Tibial nerve (tissue), 4 donors: ENCODE measurements at regions not wholly inside any gene's neighbourhood (a gene's known extent, or its start where the extent isn't known, plus 50 kb on each side); places are given as distances from the start of the nearest gene placed in this dataset.

Source experiments
- DNase-seq, 2 donors: peaks; one replicate each; pipeline ENCODE4 v3.0.0-alpha.2; 2019; ENCODE audit warnings: low spot score in 2 of 2
- H3K27ac ChIP-seq, 4 donors: fragments of 200-600 bp; sonication (generic) in 3 of 4; one replicate each; pipeline ENCODE4 v1.5.1; 2017 to 2019; ENCODE audit warnings: mild to moderate bottlenecking in 1 of 4
- H3K27me3 ChIP-seq, 2 donors: fragments of 200-600 bp; sonication (generic) in 1 of 2; one replicate each; pipeline versions ENCODE4 v1.5.1 to v1.6.0; 2017 to 2019
- H3K36me3 ChIP-seq, 3 donors: fragments of 200-600 bp; sonication (generic); one replicate each; pipeline ENCODE4 v1.5.1; 2018 to 2019
- H3K4me1 ChIP-seq, 4 donors: fragments of 200-600 bp; sonication (generic) in 3 of 4; one replicate each; pipeline ENCODE4 v1.5.1; 2017 to 2019
- H3K4me3 ChIP-seq, 4 donors: fragments of 200-600 bp; sonication (generic) in 3 of 4; one replicate each; pipeline ENCODE4 v1.5.1; 2017 to 2019; ENCODE audit warnings: mild to moderate bottlenecking in 1 of 4, moderate library complexity in 1 of 4
- H3K9me3 ChIP-seq, 4 donors: fragments of 200-600 bp; sonication (generic) in 3 of 4; one replicate each; pipeline ENCODE4 v1.5.1; 2017 to 2019
- EP300 ChIP-seq, 2 donors: sonication (generic); formaldehyde crosslinking; IDR thresholded peaks; one replicate each; pipeline ENCODE4 v1.6.1; 2017; ENCODE audit warnings: antibody characterized with exemption in 2 of 2, mild to moderate bottlenecking in 1 of 2
- POLR2A ChIP-seq, 2 donors: fragments of 450-650 bp; IDR thresholded peaks; one replicate each; pipeline ENCODE4 v1.6.1; 2017; ENCODE audit warnings: antibody characterized with exemption in 2 of 2, mild to moderate bottlenecking in 2 of 2, moderate library complexity in 2 of 2
- WGBS, 2 donors: methylation state at CpG; one replicate each; pipeline ENCODE4 v1.1.5; 2018; 5-methylcytosine and 5-hydroxymethylcytosine counted together
- TF ChIP-seq, protein P1 (sequence below), 5 experiments: fragments of 200-600 bp in 3 of 5; fragments of 450-650 bp in 2 of 5; sonication (generic) in 3 of 5; IDR thresholded peaks; one replicate each; pipeline ENCODE4 v1.5.1; 2016 to 2019; ENCODE audit warnings: antibody characterized with exemption in 5 of 5, mild to moderate bottlenecking in 3 of 5, moderate library complexity in 2 of 5

DNA sequence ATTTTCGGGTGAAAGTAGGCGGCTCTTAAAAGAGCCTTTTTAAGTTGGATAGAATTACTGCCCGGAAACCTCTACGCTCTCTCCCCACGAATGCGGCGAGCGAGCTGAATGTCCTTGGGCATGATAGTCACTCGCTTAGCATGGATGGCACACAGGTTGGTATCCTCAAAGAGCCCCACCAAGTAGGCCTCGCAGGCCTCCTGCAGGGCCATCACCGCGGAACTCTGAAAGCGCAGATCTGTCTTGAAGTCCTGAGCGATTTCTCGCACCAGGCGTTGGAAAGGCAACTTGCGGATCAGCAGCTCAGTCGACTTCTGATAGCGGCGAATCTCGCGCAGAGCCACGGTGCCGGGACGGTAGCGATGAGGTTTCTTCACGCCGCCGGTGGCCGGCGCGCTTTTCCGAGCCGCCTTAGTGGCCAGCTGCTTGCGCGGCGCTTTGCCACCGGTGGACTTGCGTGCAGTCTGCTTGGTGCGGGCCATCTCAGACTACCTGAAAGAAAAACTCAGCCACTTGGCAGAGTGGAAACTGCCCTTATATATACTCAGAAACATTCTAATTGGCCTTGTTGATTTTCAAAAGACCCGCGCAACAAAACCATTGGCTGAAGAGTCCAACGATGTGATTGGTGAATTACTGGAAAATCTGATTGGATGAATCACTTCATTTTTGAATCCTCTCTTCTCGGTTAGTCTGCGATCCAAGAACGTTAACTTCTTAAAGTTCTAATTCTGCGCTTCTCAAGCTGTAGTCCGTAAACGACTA lies 93.9 kb upstream of the BTN3A2 start:
- TF ChIP-seq, protein P1, sequence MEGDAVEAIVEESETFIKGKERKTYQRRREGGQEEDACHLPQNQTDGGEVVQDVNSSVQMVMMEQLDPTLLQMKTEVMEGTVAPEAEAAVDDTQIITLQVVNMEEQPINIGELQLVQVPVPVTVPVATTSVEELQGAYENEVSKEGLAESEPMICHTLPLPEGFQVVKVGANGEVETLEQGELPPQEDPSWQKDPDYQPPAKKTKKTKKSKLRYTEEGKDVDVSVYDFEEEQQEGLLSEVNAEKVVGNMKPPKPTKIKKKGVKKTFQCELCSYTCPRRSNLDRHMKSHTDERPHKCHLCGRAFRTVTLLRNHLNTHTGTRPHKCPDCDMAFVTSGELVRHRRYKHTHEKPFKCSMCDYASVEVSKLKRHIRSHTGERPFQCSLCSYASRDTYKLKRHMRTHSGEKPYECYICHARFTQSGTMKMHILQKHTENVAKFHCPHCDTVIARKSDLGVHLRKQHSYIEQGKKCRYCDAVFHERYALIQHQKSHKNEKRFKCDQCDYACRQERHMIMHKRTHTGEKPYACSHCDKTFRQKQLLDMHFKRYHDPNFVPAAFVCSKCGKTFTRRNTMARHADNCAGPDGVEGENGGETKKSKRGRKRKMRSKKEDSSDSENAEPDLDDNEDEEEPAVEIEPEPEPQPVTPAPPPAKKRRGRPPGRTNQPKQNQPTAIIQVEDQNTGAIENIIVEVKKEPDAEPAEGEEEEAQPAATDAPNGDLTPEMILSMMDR (IDR thresholded peaks at IDR 0.05): no peak
- TF ChIP-seq EP300 (IDR thresholded peaks at IDR 0.05): no peak
- TF ChIP-seq POLR2A (IDR thresholded peaks at IDR 0.05): no peak
- Histone ChIP-seq H3K27me3 (peaks cover 0 to 73% of the 10 kb centered on the region in 2 donors), H3K9me3 (no peaks in the 10 kb centered on the region), H3K27ac (peak overlapping the region in 3 of 4 donors; percentile 89), H3K36me3 (no peaks in the 10 kb centered on the region), H3K4me1 (peaks cover 0 to 29% (median 3%) of the 10 kb centered on the region in 4 donors), H3K4me3 (peak overlapping the region; percentile 24 to 61 (median 49))
- 4 to 5% methylated on average over 48 to 49 of the region's 49 CpGs for WGBS, 2 donors
- DNase-seq: peak in 1 of 2 donors; percentile 92

DNA sequence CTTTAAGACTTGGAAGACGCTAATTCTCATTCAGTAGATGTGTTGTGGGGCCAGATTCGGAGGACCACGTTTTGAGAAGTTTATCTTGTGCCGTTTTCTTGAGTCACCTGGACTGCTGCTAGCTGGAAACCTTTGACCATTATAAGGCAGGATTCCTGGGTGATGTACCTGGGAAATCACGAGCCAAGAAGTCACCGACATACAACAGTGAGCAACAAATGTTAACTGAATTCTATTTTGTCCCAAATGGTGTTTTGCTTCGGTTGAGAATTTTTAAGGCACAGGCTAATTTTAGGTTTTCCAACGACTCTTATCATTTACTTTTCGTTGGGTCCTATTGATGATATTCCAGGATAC lies 93.4 kb upstream of the BTN3A2 start:
- Histone ChIP-seq H3K9me3 (no peaks in the 10 kb centered on the region), H3K36me3 (no peaks in the 10 kb centered on the region), H3K4me1 (peaks cover 0 to 29% (median 3%) of the 10 kb centered on the region in 4 donors), H3K27me3 (peaks cover 0 to 73% of the 10 kb centered on the region in 2 donors), H3K27ac (peak overlapping the region in 3 of 4 donors; percentile 89), H3K4me3 (peak overlapping the region; percentile 24 to 61 (median 49))
- 1 to 2% methylated on average over 9 of the region's 9 CpGs for WGBS, 2 donors
- no peak for TF ChIP-seq POLR2A (IDR thresholded peaks at IDR 0.05)
- no peak for TF ChIP-seq EP300 (IDR thresholded peaks at IDR 0.05)
- TF ChIP-seq, protein P1 (IDR thresholded peaks at IDR 0.05): no peak
- no peak for DNase-seq

DNA sequence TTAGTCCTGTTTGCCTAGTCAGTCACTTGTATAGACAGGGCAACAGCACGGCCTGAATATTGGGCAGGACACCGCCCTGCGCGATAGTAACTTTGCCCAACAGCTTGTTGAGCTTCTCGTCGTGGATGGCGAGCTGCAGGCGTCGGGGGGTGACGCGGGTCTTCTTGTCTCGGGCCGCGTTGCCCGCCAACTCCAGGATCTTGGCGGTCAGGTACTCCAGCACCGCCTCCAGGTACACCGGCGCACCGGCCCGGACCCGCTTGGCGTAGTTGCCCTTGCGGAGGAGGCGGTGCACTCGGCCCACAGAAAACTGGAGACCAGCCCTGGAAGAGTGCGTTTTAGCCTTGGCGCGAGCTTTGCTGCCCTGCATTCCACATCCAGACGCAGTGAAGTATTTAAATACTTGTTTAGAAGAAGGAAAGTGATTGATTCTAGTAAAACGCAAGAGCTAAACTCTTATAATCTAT lies 92.8 kb upstream of the BTN3A2 start:
- WGBS, 2 donors: 1 to 2% methylated on average over 12 to 31 of the region's 31 CpGs
- Histone ChIP-seq H3K36me3 (no peaks in the 10 kb centered on the region), H3K27ac (peak overlapping the region; percentile 39 to 89 (median 89)), H3K4me3 (peak overlapping the region; percentile 24 to 61 (median 49)), H3K4me1 (peaks cover 0 to 29% (median 3%) of the 10 kb centered on the region in 4 donors), H3K9me3 (no peaks in the 10 kb centered on the region), H3K27me3 (peaks cover 0 to 73% of the 10 kb centered on the region in 2 donors)
- TF ChIP-seq EP300 (IDR thresholded peaks at IDR 0.05) (no peak), POLR2A (IDR thresholded peaks at IDR 0.05) (no peak)
- TF ChIP-seq, protein P1 (IDR thresholded peaks at IDR 0.05): no peak
- no peak for DNase-seq

DNA sequence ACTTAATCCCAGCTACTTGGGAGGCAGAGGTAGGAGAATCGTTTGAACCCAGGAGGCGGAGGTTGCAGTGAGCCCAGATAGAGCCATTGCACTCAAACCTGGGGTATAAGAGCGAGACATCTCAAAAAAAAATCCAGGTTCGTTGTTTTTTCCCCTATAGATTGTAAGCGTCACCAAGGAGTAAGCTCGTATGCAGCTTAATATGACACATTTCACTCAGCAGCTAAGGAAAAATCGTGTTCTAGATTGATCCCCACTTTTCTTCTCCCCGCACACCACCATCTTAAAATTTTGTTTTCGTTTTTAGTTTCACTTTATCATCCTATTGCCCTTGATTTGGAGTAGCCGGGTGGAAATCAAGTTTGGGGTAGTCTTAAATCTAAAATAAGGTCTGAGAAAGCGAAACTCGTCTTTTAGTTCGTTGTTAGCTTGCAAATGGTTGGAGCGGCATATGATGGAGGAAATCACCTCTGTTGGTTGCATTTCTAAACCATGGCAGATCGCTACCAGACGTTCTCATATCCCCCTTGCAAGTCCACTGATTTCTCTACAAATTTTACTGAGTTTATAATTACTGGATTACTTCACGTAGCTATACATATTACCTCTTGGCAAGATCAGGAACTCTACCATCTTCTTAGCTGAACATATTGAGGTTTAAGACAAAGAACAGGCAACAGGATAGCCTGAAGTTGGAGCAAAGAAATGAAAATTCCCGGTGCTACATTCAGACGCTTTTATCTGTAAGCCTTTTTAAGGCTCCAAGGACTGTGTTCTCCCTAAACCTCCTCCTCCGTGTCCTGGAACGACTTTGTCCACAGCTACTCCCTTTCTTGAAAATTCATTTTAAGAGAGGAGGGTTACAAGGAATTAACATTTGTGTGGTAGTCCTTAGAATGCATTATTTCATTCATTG lies 91.1 kb upstream of the BTN3A2 start:
- TF ChIP-seq EP300 (IDR thresholded peaks at IDR 0.05) (no peak), POLR2A (IDR thresholded peaks at IDR 0.05) (no peak)
- TF ChIP-seq, protein P1 (IDR thresholded peaks at IDR 0.05): no peak
- Histone ChIP-seq H3K27ac (peak overlapping the region in 3 of 4 donors; percentile 82 to 89 (median 89)), H3K27me3 (peaks cover 0 to 62% of the 10 kb centered on the region in 2 donors), H3K4me3 (peak overlapping the region; percentile 28 to 61 (median 44)), H3K9me3 (no peaks in the 10 kb centered on the region), H3K4me1 (peaks cover 0 to 29% (median 3%) of the 10 kb centered on the region in 4 donors), H3K36me3 (no peaks in the 10 kb centered on the region)
- WGBS, 2 donors: 10 to 19% methylated on average over 21 of the region's 21 CpGs
- DNase-seq: no peak
